ENCODE measurements at regions not wholly inside any gene's neighbourhood (a gene's known extent, or its start where the extent isn't known, plus 50 kb on each side); places are given as distances from the start of the nearest gene placed in this dataset. TPM values are rescaled to one million over a fixed set of nuclear protein-coding genes. Genes with fewer than 3 reads are reported as not detected.

Small RNA genes lying in the stretch of these regions (small RNA-seq; reads per million reads assigned to genes)
- gene RNU6-1031P = not detected

Measured in GM12878 (cell line).